GM18858 (cell line): ENCODE measurements at regions not wholly inside any gene's neighbourhood (a gene's known extent, or its start where the extent isn't known, plus 50 kb on each side); places are given as distances from the start of the nearest gene placed in this dataset.
A peak's percentile ranks its signal among the peaks of the same experiment; 100 is the strongest.

Experiments
- ATAC-seq: cut with Tn5 transposase; IDR thresholded peaks from one replicate; pipeline ENCODE4 v1.9.1; 2021; ENCODE audit not compliant: unreplicated experiment

- peak; percentile 44 for ATAC-seq
These were observed 452.9 kb upstream of the PRMT6 start for GRCh38 chr1:106603616-106604015.

- no peak for ATAC-seq
These were observed 447.6 kb upstream of the PRMT6 start for GRCh38 chr1:106608841-106609240.

DNA sequence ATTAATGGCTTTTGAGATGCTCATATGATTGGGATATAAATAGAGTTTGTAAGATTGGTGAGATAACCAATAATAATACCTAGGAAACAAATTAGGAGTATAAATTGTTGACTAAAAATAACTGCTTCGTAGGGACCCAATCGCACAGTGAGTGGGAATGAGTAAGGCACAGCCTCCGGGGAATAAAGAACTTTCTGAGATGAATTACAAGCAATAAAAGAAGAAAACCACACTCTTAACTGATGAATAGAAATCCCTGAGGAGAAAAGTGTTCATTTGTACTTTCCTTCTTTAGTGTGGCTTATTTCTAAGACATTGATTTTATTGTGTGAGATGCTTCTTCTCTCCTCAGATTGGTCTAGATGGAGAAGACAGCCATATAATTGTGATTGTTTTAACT lies 443.4 kb upstream of the PRMT6 start:
- ATAC-seq: no peak

GRCh38 chr1:106613861-106614260 lies 442.6 kb upstream of the PRMT6 start:
- ATAC-seq: no peak

DNA sequence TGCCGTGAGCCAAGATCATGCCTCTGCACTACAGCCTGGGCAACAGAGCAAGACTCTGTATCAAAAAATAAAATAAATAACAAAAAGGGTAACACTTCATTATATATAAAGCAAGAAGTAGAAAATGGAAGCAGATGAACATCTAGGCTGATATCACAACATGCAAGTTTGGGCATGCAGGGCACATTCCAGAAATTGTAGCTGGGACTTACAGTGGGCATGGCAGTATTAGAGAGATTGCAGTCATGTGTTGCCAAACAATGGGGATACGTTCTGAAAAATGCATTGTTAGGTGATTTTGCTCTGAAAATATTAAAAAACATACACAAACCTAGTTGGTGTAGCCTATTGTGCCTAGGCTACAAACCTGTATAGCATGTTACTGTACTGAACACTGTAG lies 441.0 kb upstream of the PRMT6 start:
- no peak for ATAC-seq

- no peak for ATAC-seq
These were observed 437.2 kb upstream of the PRMT6 start for GRCh38 chr1:106619080-106619826.

GRCh38 chr1:106619827-106620134 lies 436.7 kb upstream of the PRMT6 start:
- no peak for ATAC-seq

- no peak for ATAC-seq
These were observed 435.9 kb upstream of the PRMT6 start for GRCh38 chr1:106620521-106620954.

DNA sequence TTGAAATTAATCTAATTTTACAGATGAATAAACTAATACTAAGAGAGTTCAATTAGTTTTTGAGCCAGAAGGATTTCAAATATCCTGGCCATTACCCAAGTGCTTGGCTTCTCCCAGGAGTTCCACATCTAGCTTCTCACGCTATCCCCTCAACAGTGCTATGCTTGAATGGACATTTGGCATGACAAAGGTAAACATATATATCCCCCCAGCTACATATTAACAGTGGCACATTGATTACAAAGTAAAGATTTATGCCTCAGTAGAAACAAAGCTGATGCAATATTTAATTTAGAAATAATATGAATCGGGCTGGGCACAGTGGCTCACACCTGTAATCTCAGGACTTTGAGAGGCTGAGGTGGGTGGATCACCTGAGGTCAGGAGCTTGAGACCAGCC lies 434.6 kb upstream of the PRMT6 start:
- ATAC-seq: no peak

DNA sequence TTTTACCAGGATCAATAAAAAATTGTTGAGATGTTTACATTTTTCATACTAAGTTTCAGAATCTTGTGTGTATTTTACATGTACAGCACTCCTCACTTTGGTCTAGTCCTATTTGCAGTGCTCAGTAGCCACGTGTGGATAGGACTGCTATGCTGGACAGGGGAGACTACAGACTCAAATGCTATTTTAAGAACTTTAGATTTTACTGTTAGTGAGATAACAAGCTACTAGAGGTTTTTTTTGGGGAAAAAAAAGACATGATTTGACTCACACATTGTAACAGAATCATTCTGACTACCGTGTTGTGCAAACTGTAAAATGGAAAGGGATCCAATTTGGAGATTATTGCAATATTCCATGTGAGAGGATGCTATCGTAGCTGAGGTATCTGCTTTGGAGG lies 418.9 kb upstream of the PRMT6 start:
- peak; percentile 68 for ATAC-seq

GRCh38 chr1:106646261-106646784 lies 410.2 kb upstream of the PRMT6 start:
- ATAC-seq: no peak

- ATAC-seq: no peak
These were observed 409.7 kb upstream of the PRMT6 start for GRCh38 chr1:106646816-106647215.

- ATAC-seq: no peak
These were observed 405.3 kb upstream of the PRMT6 start for GRCh38 chr1:106651028-106651762.

DNA sequence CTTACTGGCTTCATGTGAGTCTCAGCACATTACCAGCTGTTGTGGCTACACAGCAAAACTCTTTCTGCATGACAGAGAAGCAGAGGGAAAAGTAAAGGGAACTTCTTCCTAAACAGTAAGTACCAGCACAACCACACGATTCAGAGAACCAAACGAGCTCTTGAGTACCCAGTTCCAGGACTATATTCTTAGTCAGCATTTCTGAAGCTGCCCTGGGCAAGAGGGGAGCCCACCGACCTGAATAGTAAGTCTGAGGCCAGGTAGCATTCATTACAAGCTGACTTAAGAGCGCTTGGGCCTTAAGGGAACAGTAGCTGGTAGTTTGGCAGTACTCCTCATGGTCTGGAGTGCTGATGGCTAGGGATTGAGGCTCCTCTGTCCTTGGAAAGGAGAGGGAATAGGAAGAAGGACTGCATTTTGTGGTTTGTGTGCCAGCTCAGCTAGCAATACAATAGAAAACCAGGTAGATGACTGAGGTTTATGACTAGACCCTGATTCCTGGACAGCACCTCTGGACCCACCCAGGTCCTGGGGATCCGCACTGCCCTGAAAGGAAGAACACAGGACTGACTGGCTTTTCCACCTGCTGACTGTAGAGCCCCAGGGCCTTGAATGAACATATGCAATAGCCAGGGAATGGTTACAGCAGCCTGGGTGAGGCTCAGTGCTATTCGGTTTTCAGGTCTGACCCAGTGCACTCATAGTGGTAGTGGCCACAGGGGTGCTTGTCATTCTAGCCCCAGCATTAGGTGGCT lies 396.8 kb upstream of the PRMT6 start:
- ATAC-seq: no peak

DNA sequence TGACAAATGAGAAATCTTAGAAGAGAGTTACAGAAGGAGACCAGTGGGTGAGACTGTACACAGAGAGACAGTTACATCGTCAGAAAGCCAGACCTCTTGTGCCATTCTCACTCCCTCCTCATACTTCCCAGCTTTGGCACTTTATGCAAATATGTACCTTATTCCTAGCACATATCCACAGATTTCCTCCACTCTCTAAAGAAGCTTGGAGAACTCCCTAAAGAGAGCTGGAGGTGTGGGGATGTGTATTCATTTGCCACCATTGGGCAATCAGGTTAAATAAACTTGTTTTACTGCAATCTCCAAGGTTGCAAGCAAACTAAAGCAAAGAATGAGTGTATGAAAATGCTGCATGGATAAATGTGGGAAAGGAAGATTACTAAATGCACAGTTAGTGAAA lies 380.9 kb upstream of the PRMT6 start:
- ATAC-seq: no peak

DNA sequence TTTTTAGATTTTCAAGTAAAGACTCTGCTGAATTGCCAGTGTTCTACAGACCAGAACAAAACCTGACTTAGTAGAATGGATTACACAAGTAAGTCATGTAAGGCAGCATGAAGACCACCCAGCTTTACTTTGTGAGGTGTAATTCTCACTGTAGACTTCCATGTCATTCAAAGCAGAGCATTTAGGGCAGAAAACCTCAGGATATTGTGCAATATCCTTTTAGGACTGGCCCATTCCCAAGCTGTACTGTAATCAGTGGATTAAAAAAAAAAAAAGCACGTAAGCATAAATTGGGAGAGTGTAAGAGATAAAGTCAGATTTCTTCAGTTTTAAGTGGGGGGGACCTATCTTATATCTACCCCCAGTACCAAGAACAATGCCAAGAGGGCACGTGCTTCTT lies 380.5 kb upstream of the PRMT6 start:
- no peak for ATAC-seq

DNA sequence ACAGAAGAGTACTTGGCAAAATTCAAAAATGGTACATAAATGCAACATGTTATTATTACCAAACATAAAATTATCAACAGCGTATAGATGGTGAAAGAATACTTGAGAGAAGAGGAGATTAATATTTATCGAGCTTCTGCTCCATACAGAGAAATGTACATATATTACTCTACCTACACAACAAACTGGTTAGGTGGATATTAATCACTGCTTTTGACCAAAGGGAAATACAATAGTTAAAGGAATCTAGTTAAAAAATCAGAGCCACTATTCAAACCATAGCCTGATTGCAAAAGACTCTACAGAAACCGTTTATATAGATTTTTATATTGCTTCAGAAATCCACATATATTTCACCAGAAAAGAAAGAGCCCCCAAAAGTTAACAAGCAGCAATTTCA lies 379.3 kb upstream of the PRMT6 start:
- no peak for ATAC-seq

- ATAC-seq: no peak
These were observed 378.8 kb upstream of the PRMT6 start for GRCh38 chr1:106677721-106678120.

- ATAC-seq: no peak
These were observed 378.0 kb upstream of the PRMT6 start for GRCh38 chr1:106678279-106679050.

DNA sequence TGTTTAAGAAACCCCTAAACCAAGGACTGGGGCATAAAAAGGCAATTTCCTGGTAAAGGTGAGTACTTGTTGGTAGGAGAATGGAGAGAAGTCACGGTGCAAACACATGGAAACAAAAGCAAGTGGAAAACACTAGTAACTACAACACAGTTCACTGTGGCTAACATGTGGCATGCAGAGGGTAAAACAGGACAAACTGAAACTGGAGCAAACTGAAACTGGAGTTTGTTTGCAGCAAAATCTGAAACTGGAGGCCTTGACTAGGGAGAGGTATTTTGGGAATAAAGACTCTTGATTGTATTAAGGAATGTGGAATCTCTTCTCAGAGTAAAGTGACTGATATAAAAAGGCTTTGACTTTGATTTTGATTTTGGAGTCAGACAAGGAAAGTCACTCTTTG lies 376.3 kb upstream of the PRMT6 start:
- ATAC-seq: no peak

DNA sequence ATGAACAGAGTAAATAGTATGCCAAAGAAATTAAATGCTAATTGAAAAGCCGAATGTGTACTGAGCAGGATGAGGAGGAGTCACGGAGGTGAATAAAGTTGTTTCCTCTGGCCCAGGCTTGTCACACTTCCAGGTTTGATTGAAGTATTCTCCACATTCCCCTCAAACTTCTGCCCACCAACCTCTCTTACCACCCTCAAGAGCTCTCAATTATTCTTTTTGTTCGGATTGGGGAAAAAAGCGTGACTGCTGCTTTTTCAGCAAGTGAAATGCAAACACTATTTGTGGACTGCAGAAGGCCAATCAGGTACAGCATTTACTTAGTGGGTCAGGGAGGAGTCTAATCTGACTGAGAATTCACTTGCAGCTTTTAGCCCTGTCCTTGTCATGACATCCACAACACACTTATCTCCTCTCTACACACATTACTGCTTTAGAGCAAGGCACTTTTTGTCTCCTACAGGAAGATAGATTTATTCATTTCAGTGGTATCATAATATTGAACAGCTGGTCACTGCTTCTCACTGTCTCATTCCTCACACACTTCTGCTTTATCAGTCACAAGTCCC lies 375.6 kb upstream of the PRMT6 start:
- ATAC-seq: no peak
